Lower leg skin (tissue), 3 donors: ENCODE measurements at regions not wholly inside any gene's neighbourhood (a gene's known extent, or its start where the extent isn't known, plus 50 kb on each side); places are given as distances from the start of the nearest gene placed in this dataset.

Source experiments
- POLR2A ChIP-seq, 2 donors: fragments of 450-650 bp; IDR thresholded peaks; one replicate each; pipeline ENCODE4 v1.6.1; 2016 to 2017; ENCODE audit warnings: antibody characterized with exemption in 2 of 2, mild to moderate bottlenecking in 1 of 2, moderate library complexity in 1 of 2
- TF ChIP-seq, protein P1 (sequence below), 3 donors: fragments of 450-650 bp; IDR thresholded peaks; one replicate each; pipeline ENCODE4 v1.5.1; 2016; ENCODE audit warnings: antibody characterized with exemption in 3 of 3, mild to moderate bottlenecking in 3 of 3, moderate library complexity in 2 of 3

DNA sequence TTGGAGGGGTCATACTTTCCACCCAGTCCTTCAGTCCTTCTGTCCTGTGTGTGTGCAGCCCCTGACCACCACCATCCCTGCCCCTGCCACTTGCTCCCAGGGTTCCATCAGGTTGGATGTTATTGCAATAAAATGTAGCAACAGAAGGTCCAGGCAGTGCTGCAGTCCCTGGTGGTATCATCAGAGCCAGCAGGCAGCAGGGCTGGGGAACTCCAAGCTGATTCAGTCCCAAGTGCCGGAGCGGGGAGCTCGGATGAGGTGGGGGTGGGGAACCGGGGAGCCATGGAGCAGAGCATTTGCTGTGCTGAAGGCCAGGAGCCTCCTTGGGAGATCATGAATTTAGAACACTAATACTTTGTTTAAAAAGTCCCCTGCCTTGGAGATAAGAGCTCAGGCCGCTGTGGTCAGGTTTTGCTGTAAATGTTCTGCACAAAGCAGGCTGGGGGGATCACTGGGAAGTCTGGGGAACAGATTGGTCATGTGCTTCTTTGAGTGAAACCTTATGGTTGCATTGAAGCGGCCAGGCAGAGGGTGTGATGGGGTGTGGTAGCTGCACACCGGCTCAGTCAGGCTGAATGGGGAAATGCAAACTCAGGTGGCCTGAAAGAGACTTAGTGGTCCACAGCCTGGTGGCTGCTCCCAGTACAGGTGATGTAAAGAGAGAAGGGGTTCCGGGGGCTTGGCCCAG, 225.9 kb downstream of the SEC14L1 start:
- TF ChIP-seq, protein P1, sequence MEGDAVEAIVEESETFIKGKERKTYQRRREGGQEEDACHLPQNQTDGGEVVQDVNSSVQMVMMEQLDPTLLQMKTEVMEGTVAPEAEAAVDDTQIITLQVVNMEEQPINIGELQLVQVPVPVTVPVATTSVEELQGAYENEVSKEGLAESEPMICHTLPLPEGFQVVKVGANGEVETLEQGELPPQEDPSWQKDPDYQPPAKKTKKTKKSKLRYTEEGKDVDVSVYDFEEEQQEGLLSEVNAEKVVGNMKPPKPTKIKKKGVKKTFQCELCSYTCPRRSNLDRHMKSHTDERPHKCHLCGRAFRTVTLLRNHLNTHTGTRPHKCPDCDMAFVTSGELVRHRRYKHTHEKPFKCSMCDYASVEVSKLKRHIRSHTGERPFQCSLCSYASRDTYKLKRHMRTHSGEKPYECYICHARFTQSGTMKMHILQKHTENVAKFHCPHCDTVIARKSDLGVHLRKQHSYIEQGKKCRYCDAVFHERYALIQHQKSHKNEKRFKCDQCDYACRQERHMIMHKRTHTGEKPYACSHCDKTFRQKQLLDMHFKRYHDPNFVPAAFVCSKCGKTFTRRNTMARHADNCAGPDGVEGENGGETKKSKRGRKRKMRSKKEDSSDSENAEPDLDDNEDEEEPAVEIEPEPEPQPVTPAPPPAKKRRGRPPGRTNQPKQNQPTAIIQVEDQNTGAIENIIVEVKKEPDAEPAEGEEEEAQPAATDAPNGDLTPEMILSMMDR (IDR thresholded peaks at IDR 0.05), result no peak
- TF ChIP-seq POLR2A (IDR thresholded peaks at IDR 0.05), result no peak
